ENCODE measurements at regions not wholly inside any gene's neighbourhood (a gene's known extent, or its start where the extent isn't known, plus 50 kb on each side); places are given as distances from the start of the nearest gene placed in this dataset.

DNA sequence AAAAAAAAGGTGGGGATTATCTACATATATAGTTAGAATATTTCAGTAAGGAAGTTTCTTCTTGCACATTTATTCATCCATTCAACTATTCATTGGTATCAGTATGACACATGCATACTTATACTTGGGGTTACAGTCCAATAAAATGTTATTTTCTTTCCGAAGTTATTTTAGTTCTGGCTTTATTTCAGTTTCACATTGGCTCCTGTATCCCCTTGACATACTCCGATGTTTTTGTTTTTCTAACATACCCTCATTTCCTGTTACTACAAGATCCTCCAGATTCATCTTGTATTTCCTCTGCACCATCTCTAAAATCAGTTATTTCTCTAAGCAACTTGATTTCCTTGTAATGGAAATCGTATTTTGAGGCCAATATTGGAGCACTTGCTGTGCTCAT, 435.5 kb upstream of the MON1B start:
- TF ChIP-seq ZNF274 (IDR thresholded peaks at IDR 0.05; ENCODE audit: low read depth, low read length) (no peak), SUZ12 (IDR thresholded peaks at IDR 0.05; ENCODE audit: extremely low read depth, insufficient read depth, insufficient read length) (no peak)
